GM19238 (cell line): ENCODE measurements at regions not wholly inside any gene's neighbourhood (a gene's known extent, or its start where the extent isn't known, plus 50 kb on each side); places are given as distances from the start of the nearest gene placed in this dataset.

ENCODE experiments used
- DNase-seq: peaks from one replicate; pipeline ENCODE4 v3.0.0; 2011; ENCODE audit warnings: low spot score; ENCODE audit not compliant: insufficient read length

GRCh38 chrX:129176710-129177109 lies 346.6 kb downstream of the SMARCA1 start:
- no peak for DNase-seq

GRCh38 chrX:129161108-129161507 lies 362.2 kb downstream of the SMARCA1 start:
- DNase-seq: no peak

- DNase-seq: no peak
These were observed 364.8 kb downstream of the SMARCA1 start for GRCh38 chrX:129158505-129158904.

GRCh38 chrX:129145840-129146272 lies 377.4 kb downstream of the SMARCA1 start:
- no peak for DNase-seq

- DNase-seq: no peak
These were observed 377.9 kb downstream of the SMARCA1 start for GRCh38 chrX:129145385-129145784.

- no peak for DNase-seq
These were observed 378.9 kb downstream of the SMARCA1 start for GRCh38 chrX:129144172-129145038.

- DNase-seq: no peak
These were observed 383.3 kb downstream of the SMARCA1 start for GRCh38 chrX:129139837-129140598.

GRCh38 chrX:129125122-129125914 lies 398.0 kb downstream of the SMARCA1 start:
- no peak for DNase-seq

- no peak for DNase-seq
These were observed 399.5 kb downstream of the SMARCA1 start for GRCh38 chrX:129123795-129124194.

- DNase-seq: no peak
These were observed 406.4 kb downstream of the SMARCA1 start for GRCh38 chrX:129116676-129117470.

GRCh38 chrX:129115935-129116334 lies 407.4 kb downstream of the SMARCA1 start:
- DNase-seq: no peak

GRCh38 chrX:129115104-129115503 lies 408.2 kb downstream of the SMARCA1 start:
- DNase-seq: no peak

- DNase-seq: no peak
These were observed 412.1 kb downstream of the SMARCA1 start for GRCh38 chrX:129111081-129111798.

GRCh38 chrX:129108936-129109335 lies 414.4 kb downstream of the SMARCA1 start:
- no peak for DNase-seq

GRCh38 chrX:129099207-129099606 lies 424.1 kb downstream of the SMARCA1 start:
- no peak for DNase-seq

GRCh38 chrX:129097668-129098067 lies 425.6 kb downstream of the SMARCA1 start:
- DNase-seq: no peak

GRCh38 chrX:129093706-129094105 lies 429.6 kb downstream of the SMARCA1 start:
- DNase-seq: no peak

- no peak for DNase-seq
These were observed 430.5 kb downstream of the SMARCA1 start for GRCh38 chrX:129092757-129093156.

GRCh38 chrX:129092242-129092641 lies 431.0 kb downstream of the SMARCA1 start:
- DNase-seq: no peak

GRCh38 chrX:129091097-129091496 lies 432.2 kb downstream of the SMARCA1 start:
- DNase-seq: no peak
